GM23248 (cell line): ENCODE measurements at regions not wholly inside any gene's neighbourhood (a gene's known extent, or its start where the extent isn't known, plus 50 kb on each side); places are given as distances from the start of the nearest gene placed in this dataset.

Experiments
- EZH2 ChIP-seq: fragments of 200-600 bp; sonication (generic); IDR thresholded peaks from 2 replicates; pipeline ENCODE4 v1.6.1; 2018; ENCODE audit warnings: antibody characterized with exemption, mild to moderate bottlenecking; ENCODE audit not compliant: insufficient read depth, poor library complexity, severe bottlenecking
- EZH2phosphoT487 ChIP-seq: fragments of 200-600 bp; sonication (generic); IDR thresholded peaks from 2 replicates; pipeline ENCODE4 v1.6.1; 2018; ENCODE audit warnings: antibody characterized with exemption, moderate library complexity, mild to moderate bottlenecking, low read depth; ENCODE audit not compliant: insufficient read depth

DNA sequence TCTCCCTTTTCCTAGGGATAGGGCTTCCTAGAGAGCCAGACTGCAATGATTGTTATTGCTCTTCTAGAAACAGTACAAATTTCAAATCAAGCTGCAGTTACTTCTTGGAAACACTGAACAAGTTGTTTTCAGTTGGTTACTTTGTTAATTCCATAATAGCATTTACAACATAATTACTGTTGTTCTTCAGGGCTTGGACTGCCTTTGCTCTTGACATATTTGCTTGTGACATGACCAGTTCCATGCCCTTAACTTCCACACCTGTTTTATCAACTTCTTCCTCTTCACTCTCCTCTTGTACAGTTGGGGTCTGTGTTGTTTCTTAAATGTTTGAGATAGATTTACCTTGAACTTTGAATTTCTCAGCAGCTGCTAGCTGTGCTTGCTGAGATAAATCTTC, 104.4 kb downstream of the SEC23IP start:
- TF ChIP-seq EZH2phosphoT487 (no peak), EZH2 (no peak)
